H1 (cell line): ENCODE measurements at regions not wholly inside any gene's neighbourhood (a gene's known extent, or its start where the extent isn't known, plus 50 kb on each side); places are given as distances from the start of the nearest gene placed in this dataset.

Experiments
- ATF2 ChIP-seq: IDR thresholded peaks from 2 replicates; pipeline ENCODE4 v1.6.1; 2012; ENCODE audit warnings: low read length, inconsistent platforms
- CTCF ChIP-seq, 3 experiments: IDR thresholded peaks; 1 replicate in 2 of 3; 2 replicates in 1 of 3; pipeline versions ENCODE4 v1.5.1 to v1.6.1; 2011; ENCODE audit warnings: low read length in 3 of 3, mild to moderate bottlenecking in 3 of 3, inconsistent platforms in 2 of 3, low read depth in 1 of 3, moderate library complexity in 1 of 3; ENCODE audit not compliant: insufficient read depth in 1 of 3; ENCODE audit errors: control extremely low read depth in 1 of 3
- POLR2A ChIP-seq, 2 experiments: IDR thresholded peaks; 1 replicate in 1 of 2; 2 replicates in 1 of 2; pipeline ENCODE4 v1.6.1; 2011; ENCODE audit warnings: low read depth in 2 of 2, low read length in 2 of 2, mild to moderate bottlenecking in 2 of 2; ENCODE audit errors: control extremely low read depth in 1 of 2
- RAD21 ChIP-seq, 2 experiments: IDR thresholded peaks in 1 of 2; conservative IDR thresholded peaks in 1 of 2; 2 replicates each; pipeline ENCODE4 v1.6.1; 2011; ENCODE audit warnings: low read depth in 2 of 2, low read length in 2 of 2, improper control_type of control experiment in 1 of 2, inconsistent platforms in 1 of 2, mild to moderate bottlenecking in 1 of 2, moderate library complexity in 1 of 2
- RFX5 ChIP-seq: IDR thresholded peaks from 2 replicates; pipeline ENCODE4 v1.6.1; 2011; ENCODE audit warnings: low read depth, low read length, improper control_type of control experiment, borderline replicate concordance
- SIN3A ChIP-seq, 2 experiments: IDR thresholded peaks in 1 of 2; conservative IDR thresholded peaks in 1 of 2; 2 replicates each; pipeline ENCODE4 v1.6.1; 2011 to 2012; ENCODE audit warnings: low read length in 2 of 2, improper control_type of control experiment in 1 of 2, low read depth in 1 of 2, mild to moderate bottlenecking in 1 of 2
- SP1 ChIP-seq: IDR thresholded peaks from 2 replicates; pipeline ENCODE4 v1.6.1; 2011; ENCODE audit warnings: low read depth, low read length
- USF2 ChIP-seq: IDR thresholded peaks from 2 replicates; pipeline ENCODE4 v1.6.1; 2011; ENCODE audit warnings: low read length, improper control_type of control experiment

- TF ChIP-seq CTCF (IDR thresholded peaks at IDR 0.05; ENCODE audit: control extremely low read depth in 1 of 3, insufficient read depth in 1 of 3, low read depth in 1 of 3, low read length in 3 of 3) (no peak), POLR2A (IDR thresholded peaks at IDR 0.05; ENCODE audit: control extremely low read depth in 1 of 2, low read depth in 2 of 2, low read length in 2 of 2) (no peak), SP1 (no peak), RAD21 (IDR thresholded peaks at IDR 0.05 in 1 of 2, conservative IDR thresholded peaks at IDR 0.05 in 1 of 2; ENCODE audit: low read depth in 2 of 2, low read length in 2 of 2) (no peak), ATF2 (no peak), RFX5 (no peak), USF2 (no peak), SIN3A (conservative IDR thresholded peaks at IDR 0.05 in 1 of 2, IDR thresholded peaks at IDR 0.05 in 1 of 2; ENCODE audit: low read depth in 1 of 2, low read length in 2 of 2) (no peak)
These were observed 248.1 kb upstream of the HABP2 start for GRCh38 chr10:113304726-113305125.
